GM18951 (cell line): ENCODE measurements at regions not wholly inside any gene's neighbourhood (a gene's known extent, or its start where the extent isn't known, plus 50 kb on each side); places are given as distances from the start of the nearest gene placed in this dataset.

Experiments
- POLR2A ChIP-seq: IDR thresholded peaks from 4 replicates; pipeline ENCODE4 v1.6.1; 2011; ENCODE audit warnings: mild to moderate bottlenecking; ENCODE audit not compliant: insufficient read length, insufficient read depth; ENCODE audit errors: extremely low read depth
- in situ Hi-C: fragments of 300-500 bp; cut with MboI; formaldehyde crosslinking; loops from one replicate; pipeline ENCODE4 v1.12.0; 2022; ENCODE audit warnings: low sequenced_read_pairs, mixed read lengths, inconsistent platforms; ENCODE audit not compliant: unreplicated experiment

GRCh38 chr16:74199842-74200124 lies 96.8 kb upstream of the PSMD7 start:
- in situ Hi-C loops, result no loop called here
- no peak for TF ChIP-seq POLR2A

- in situ Hi-C loops, result no loop called here
- TF ChIP-seq POLR2A, result no peak
Measured at GRCh38 chr16:74199066-74199841, 97.4 kb upstream of the PSMD7 start.

- TF ChIP-seq POLR2A, result no peak
- in situ Hi-C loops, result no loop called here
Measured at GRCh38 chr16:74192281-74192797, 104.3 kb upstream of the PSMD7 start.

GRCh38 chr16:74190292-74190691 lies 106.3 kb upstream of the PSMD7 start:
- in situ Hi-C loops, result no loop called here
- no peak for TF ChIP-seq POLR2A

- in situ Hi-C loops, result no loop called here
- TF ChIP-seq POLR2A, result no peak
Measured at GRCh38 chr16:74188856-74189255, 107.8 kb upstream of the PSMD7 start.

- no peak for TF ChIP-seq POLR2A
- in situ Hi-C loops, result no loop called here
Measured at GRCh38 chr16:74186561-74186971, 110.0 kb upstream of the PSMD7 start.

GRCh38 chr16:74184839-74185238 lies 111.8 kb upstream of the PSMD7 start:
- TF ChIP-seq POLR2A, result no peak
- in situ Hi-C loops, result no loop called here

- in situ Hi-C loops, result no loop called here
- TF ChIP-seq POLR2A, result no peak
Measured at GRCh38 chr16:74183601-74184360, 112.8 kb upstream of the PSMD7 start.

GRCh38 chr16:74169687-74170376 lies 126.8 kb upstream of the PSMD7 start:
- in situ Hi-C loops, result no loop called here
- TF ChIP-seq POLR2A, result no peak

GRCh38 chr16:74169066-74169465 lies 127.5 kb upstream of the PSMD7 start:
- in situ Hi-C loops, result no loop called here
- no peak for TF ChIP-seq POLR2A

GRCh38 chr16:74168445-74168844 lies 128.2 kb upstream of the PSMD7 start:
- TF ChIP-seq POLR2A, result no peak
- in situ Hi-C loops, result no loop called here

GRCh38 chr16:74166456-74166855 lies 130.2 kb upstream of the PSMD7 start:
- in situ Hi-C loops, result no loop called here
- no peak for TF ChIP-seq POLR2A

GRCh38 chr16:74165566-74166080 lies 131.0 kb upstream of the PSMD7 start:
- in situ Hi-C loops, result no loop called here
- TF ChIP-seq POLR2A, result no peak
